A549 (cell line): ENCODE measurements at regions not wholly inside any gene's neighbourhood (a gene's known extent, or its start where the extent isn't known, plus 50 kb on each side); places are given as distances from the start of the nearest gene placed in this dataset.

Experiments
- BHLHE40 ChIP-seq: IDR thresholded peaks from 2 replicates; pipeline ENCODE4 v1.6.1; 2012; ENCODE audit warnings: low read depth, low read length, inconsistent platforms
- CTCF ChIP-seq: fragments of >200 bp; sonication (Bioruptor Twin); formaldehyde crosslinking; IDR thresholded peaks from 3 replicates; pipeline ENCODE4 v1.5.1; 2016
- HDAC2 ChIP-seq: fragments of 200-600 bp; sonication (generic); IDR thresholded peaks from 2 replicates; pipeline ENCODE4 v1.6.1; 2016
- MAFK ChIP-seq: fragments of 450-650 bp; IDR thresholded peaks from 2 replicates; pipeline ENCODE4 v1.6.1; 2014; ENCODE audit not compliant: partially characterized antibody
- MAX ChIP-seq: IDR thresholded peaks from 2 replicates; pipeline ENCODE4 v1.6.1; 2012
- POLR2A ChIP-seq: IDR thresholded peaks from 2 replicates; pipeline ENCODE4 v1.6.1; 2012; ENCODE audit warnings: mild to moderate bottlenecking, low read length
- POLR2AphosphoS2 ChIP-seq: conservative IDR thresholded peaks from 2 replicates; pipeline ENCODE4 v1.6.1; 2012; ENCODE audit warnings: low read length, improper control_type of control experiment, inconsistent platforms
- TP53 ChIP-seq: fragments of 250-450 bp; sonication (Bioruptor Pico); IDR thresholded peaks from 2 replicates; pipeline ENCODE4 v1.5.0; 2021; ENCODE audit warnings: mild to moderate bottlenecking, moderate library complexity
- ZFP36 ChIP-seq: fragments of 450-650 bp; IDR thresholded peaks from 2 replicates; pipeline ENCODE4 v1.6.1; 2014; ENCODE audit warnings: borderline replicate concordance; ENCODE audit not compliant: partially characterized antibody
- ZSCAN20 ChIP-seq: fragments of 250-450 bp; sonication (Bioruptor Pico); IDR thresholded peaks from 2 replicates; pipeline ENCODE4 v1.8.0; 2022; ENCODE audit warnings: mild to moderate bottlenecking, moderate library complexity
- TF ChIP-seq, protein P1 (sequence below): fragments of 150-350 bp; IDR thresholded peaks from 2 replicates; pipeline ENCODE4 v1.6.1; 2014; ENCODE audit warnings: low read depth, mild to moderate bottlenecking, low read length

DNA sequence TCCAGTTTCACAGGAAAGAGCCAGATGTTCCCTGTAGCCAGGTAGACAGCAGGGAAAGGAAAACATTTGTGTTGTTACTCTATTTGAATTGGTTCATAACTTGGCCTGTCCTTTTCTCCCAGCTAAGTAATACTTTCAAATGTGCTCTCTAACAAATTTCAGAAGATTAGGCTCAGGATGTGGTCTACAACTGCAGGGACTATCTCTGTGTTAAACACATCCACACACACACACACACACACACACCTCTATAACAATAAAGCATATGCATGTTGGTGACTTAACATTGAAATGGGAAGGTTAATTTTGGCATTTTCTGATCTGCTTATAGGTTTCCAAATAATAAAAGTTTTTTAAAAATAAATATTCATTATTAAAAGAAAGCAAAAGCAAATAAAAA is 316.0 kb upstream of the ARGLU1 start:
- TF ChIP-seq POLR2A: no peak
- no peak for TF ChIP-seq ZFP36
- no peak for TF ChIP-seq CTCF
- TF ChIP-seq TP53 (CRISPR knock-in tag): no peak
- no peak for TF ChIP-seq MAFK
- no peak for TF ChIP-seq POLR2AphosphoS2
- no peak for TF ChIP-seq MAX
- TF ChIP-seq, protein P1, sequence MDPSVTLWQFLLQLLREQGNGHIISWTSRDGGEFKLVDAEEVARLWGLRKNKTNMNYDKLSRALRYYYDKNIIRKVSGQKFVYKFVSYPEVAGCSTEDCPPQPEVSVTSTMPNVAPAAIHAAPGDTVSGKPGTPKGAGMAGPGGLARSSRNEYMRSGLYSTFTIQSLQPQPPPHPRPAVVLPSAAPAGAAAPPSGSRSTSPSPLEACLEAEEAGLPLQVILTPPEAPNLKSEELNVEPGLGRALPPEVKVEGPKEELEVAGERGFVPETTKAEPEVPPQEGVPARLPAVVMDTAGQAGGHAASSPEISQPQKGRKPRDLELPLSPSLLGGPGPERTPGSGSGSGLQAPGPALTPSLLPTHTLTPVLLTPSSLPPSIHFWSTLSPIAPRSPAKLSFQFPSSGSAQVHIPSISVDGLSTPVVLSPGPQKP: no peak
- no peak for TF ChIP-seq ZSCAN20
- no peak for TF ChIP-seq BHLHE40
- TF ChIP-seq HDAC2: no peak
